ENCODE measurements at regions not wholly inside any gene's neighbourhood (a gene's known extent, or its start where the extent isn't known, plus 50 kb on each side); places are given as distances from the start of the nearest gene placed in this dataset.
A peak's percentile ranks its signal among the peaks of the same experiment; 100 is the strongest.

- H3K4me1 Mint-ChIP-seq (ENCODE audit: low read depth): peaks cover 5% of the 10 kb centered on the region
- H3K27ac Mint-ChIP-seq: no peak overlapping the region
- TF ChIP-seq CTCF (IDR thresholded peaks at IDR 0.05): no peak
- H3K9me3 Mint-ChIP-seq: no peaks in the 10 kb centered on the region
- no peak overlapping the region for H3K4me3 Mint-ChIP-seq
- DNase-seq: no peak
- H3K36me3 Mint-ChIP-seq (ENCODE audit: low read depth): no peaks in the 10 kb centered on the region
- peaks cover 2% of the 10 kb centered on the region; the same call in 1 of the 2 replicates for H3K27me3 Mint-ChIP-seq (ENCODE audit: insufficient read depth)
Measured at GRCh38 chr2:228796386-228796785, 474.7 kb downstream of the PID1 start.

- TF ChIP-seq CTCF (IDR thresholded peaks at IDR 0.05): no peak
- DNase-seq: no peak
- no peaks in the 10 kb centered on the region for H3K9me3 Mint-ChIP-seq
- H3K4me3 Mint-ChIP-seq: no peak overlapping the region
- no peaks in the 10 kb centered on the region for H3K4me1 Mint-ChIP-seq (ENCODE audit: low read depth)
- H3K36me3 Mint-ChIP-seq (ENCODE audit: low read depth): no peaks in the 10 kb centered on the region
- no peak overlapping the region for H3K27ac Mint-ChIP-seq
- peaks cover 2% of the 10 kb centered on the region; the same call in 1 of the 2 replicates for H3K27me3 Mint-ChIP-seq (ENCODE audit: insufficient read depth)
Measured at GRCh38 chr2:228793116-228793515, 478.0 kb downstream of the PID1 start.

GRCh38 chr2:228786901-228787300, 484.2 kb downstream of the PID1 start:
- DNase-seq: no peak
- H3K36me3 Mint-ChIP-seq (ENCODE audit: low read depth): no peaks in the 10 kb centered on the region
- no peaks in the 10 kb centered on the region for H3K9me3 Mint-ChIP-seq
- no peak overlapping the region for H3K4me3 Mint-ChIP-seq
- no peak overlapping the region for H3K27ac Mint-ChIP-seq
- no peak for TF ChIP-seq CTCF (IDR thresholded peaks at IDR 0.05)
- peaks cover 7% of the 10 kb centered on the region; the same call in 1 of the 2 replicates for H3K4me1 Mint-ChIP-seq (ENCODE audit: low read depth)
- no peaks in the 10 kb centered on the region; the same call in 1 of the 2 replicates for H3K27me3 Mint-ChIP-seq (ENCODE audit: insufficient read depth)

- H3K4me1 Mint-ChIP-seq (ENCODE audit: low read depth): peaks cover 22% of the 10 kb centered on the region
Measured at GRCh38 chr2:228782281-228782680, 488.8 kb downstream of the PID1 start.

GRCh38 chr2:228777855-228778355, 493.2 kb downstream of the PID1 start:
- Mint-ChIP-seq H3K27me3 (ENCODE audit: insufficient read depth) (no peaks in the 10 kb centered on the region), H3K27ac (no peak overlapping the region), H3K4me3 (no peak overlapping the region), H3K4me1 (ENCODE audit: low read depth) (peaks cover 21% of the 10 kb centered on the region), H3K9me3 (no peaks in the 10 kb centered on the region), H3K36me3 (ENCODE audit: low read depth) (no peaks in the 10 kb centered on the region)
- DNase-seq: peak; percentile 3
- TF ChIP-seq CTCF (IDR thresholded peaks at IDR 0.05): no peak

More at GRCh38 chr2:228782281-228782680, 488.8 kb downstream of the PID1 start:
- no peak for TF ChIP-seq CTCF (IDR thresholded peaks at IDR 0.05)
- Mint-ChIP-seq H3K9me3 (no peaks in the 10 kb centered on the region), H3K4me3 (no peak overlapping the region), H3K27me3 (ENCODE audit: insufficient read depth) (no peaks in the 10 kb centered on the region; the same call in 1 of the 2 replicates), H3K36me3 (ENCODE audit: low read depth) (no peaks in the 10 kb centered on the region), H3K27ac (no peak overlapping the region)
- DNase-seq: no peak

GRCh38 chr2:228774548-228774947, 496.5 kb downstream of the PID1 start:
- peaks cover 23% of the 10 kb centered on the region for H3K4me1 Mint-ChIP-seq (ENCODE audit: low read depth)
- no peaks in the 10 kb centered on the region for H3K36me3 Mint-ChIP-seq (ENCODE audit: low read depth)

More at GRCh38 chr2:228774548-228774947, 496.5 kb downstream of the PID1 start:
- TF ChIP-seq CTCF (IDR thresholded peaks at IDR 0.05): no peak
- DNase-seq: no peak
- no peaks in the 10 kb centered on the region for H3K27me3 Mint-ChIP-seq (ENCODE audit: insufficient read depth)
- H3K9me3 Mint-ChIP-seq: no peaks in the 10 kb centered on the region
- no peak overlapping the region for H3K27ac Mint-ChIP-seq
- H3K4me3 Mint-ChIP-seq: no peak overlapping the region
